ENCODE measurements at regions not wholly inside any gene's neighbourhood (a gene's known extent, or its start where the extent isn't known, plus 50 kb on each side); places are given as distances from the start of the nearest gene placed in this dataset.

- no peak for TF ChIP-seq TARDBP (IDR thresholded peaks at IDR 0.05)
- TF ChIP-seq FOXM1 (IDR thresholded peaks at IDR 0.05; ENCODE audit: borderline replicate concordance) = no peak
- no peak for TF ChIP-seq BHLHE40 (IDR thresholded peaks at IDR 0.05; ENCODE audit: borderline replicate concordance)
- TF ChIP-seq HDGF (IDR thresholded peaks at IDR 0.05; ENCODE audit: borderline replicate concordance) = no peak
- TF ChIP-seq CTBP1 (IDR thresholded peaks at IDR 0.05; ENCODE audit: borderline replicate concordance) = no peak
- no peak for TF ChIP-seq PKNOX1 (IDR thresholded peaks at IDR 0.05)
- TF ChIP-seq SP1 (IDR thresholded peaks at IDR 0.05) = no peak
- TF ChIP-seq ARNT (IDR thresholded peaks at IDR 0.05) = no peak
- TF ChIP-seq FOXA1 (IDR thresholded peaks at IDR 0.05) = no peak
These were observed 391.9 kb downstream of the SIPA1L2 start for GRCh38 chr1:232238009-232238408.
